ENCODE measurements at regions not wholly inside any gene's neighbourhood (a gene's known extent, or its start where the extent isn't known, plus 50 kb on each side); places are given as distances from the start of the nearest gene placed in this dataset.

GRCh38 chr9:2958219-2958618, 114.3 kb upstream of the PUM3 start:
- no peak for DNase-seq
- TF ChIP-seq CTCF (IDR thresholded peaks at IDR 0.05 in 4 of 5, conservative IDR thresholded peaks at IDR 0.05 in 1 of 5) (no peak), POLR2A (IDR thresholded peaks at IDR 0.05) (no peak)
- in situ Hi-C loops (cut with MboI; ENCODE audit: low sequenced_read_pairs in 4 of 4): no loop called here

GRCh38 chr9:2957656-2958200, 113.8 kb upstream of the PUM3 start:
- no peaks in the 10 kb centered on the region for H3K27me3 ChIP-seq
- H3K9me3 ChIP-seq: no peaks in the 10 kb centered on the region
- ATAC-seq (no peak), DNase-seq (no peak)
- no peak overlapping the region for H3K27ac ChIP-seq
- intact Hi-C loops (cut with DNase I; ENCODE audit: low total_unique reads) (no loop called here), in situ Hi-C loops (cut with MboI; ENCODE audit: low sequenced_read_pairs in 4 of 4) (no loop called here)
- no peak overlapping the region for H3K4me3 ChIP-seq
- no peak for TF ChIP-seq POLR2A (IDR thresholded peaks at IDR 0.05)
- no peak for TF ChIP-seq CTCF (IDR thresholded peaks at IDR 0.05 in 4 of 5, conservative IDR thresholded peaks at IDR 0.05 in 1 of 5)
- H3K36me3 ChIP-seq: no peaks in the 10 kb centered on the region
- no peaks in the 10 kb centered on the region for H3K4me1 ChIP-seq

More at GRCh38 chr9:2958219-2958618, 114.3 kb upstream of the PUM3 start:
- intact Hi-C loops (cut with DNase I; ENCODE audit: low total_unique reads): no loop called here
- ATAC-seq: no peak
- H3K27me3 ChIP-seq: no peaks in the 10 kb centered on the region
- no peaks in the 10 kb centered on the region for H3K9me3 ChIP-seq
- H3K27ac ChIP-seq: no peak overlapping the region
- no peaks in the 10 kb centered on the region for H3K36me3 ChIP-seq
- H3K4me3 ChIP-seq: no peak overlapping the region
- no peaks in the 10 kb centered on the region for H3K4me1 ChIP-seq

- no peak overlapping the region for H3K4me3 ChIP-seq
- no peak for TF ChIP-seq CTCF (IDR thresholded peaks at IDR 0.05 in 4 of 5, conservative IDR thresholded peaks at IDR 0.05 in 1 of 5)
- no peak for TF ChIP-seq POLR2A (IDR thresholded peaks at IDR 0.05)
- H3K36me3 ChIP-seq: no peaks in the 10 kb centered on the region
- ATAC-seq (no peak), DNase-seq (no peak)
- in situ Hi-C loops (cut with MboI; ENCODE audit: low sequenced_read_pairs in 4 of 4): no loop called here
- no peaks in the 10 kb centered on the region for H3K4me1 ChIP-seq
- no peaks in the 10 kb centered on the region for H3K27me3 ChIP-seq
- H3K9me3 ChIP-seq: no peaks in the 10 kb centered on the region
- intact Hi-C loops (cut with DNase I; ENCODE audit: low total_unique reads): no loop called here
- H3K27ac ChIP-seq: no peak overlapping the region
Measured at GRCh38 chr9:2955575-2955974, 111.7 kb upstream of the PUM3 start.

- Histone ChIP-seq H3K27ac (no peak overlapping the region), H3K4me3 (no peak overlapping the region), H3K36me3 (no peaks in the 10 kb centered on the region), H3K9me3 (no peaks in the 10 kb centered on the region), H3K27me3 (no peaks in the 10 kb centered on the region), H3K4me1 (no peaks in the 10 kb centered on the region)
- ATAC-seq (no peak), DNase-seq (no peak)
- intact Hi-C loops (cut with DNase I; ENCODE audit: low total_unique reads) (no loop called here), in situ Hi-C loops (cut with MboI; ENCODE audit: low sequenced_read_pairs in 4 of 4) (no loop called here)
- no peak for TF ChIP-seq CTCF (IDR thresholded peaks at IDR 0.05 in 4 of 5, conservative IDR thresholded peaks at IDR 0.05 in 1 of 5)
- no peak for TF ChIP-seq POLR2A (IDR thresholded peaks at IDR 0.05)
Measured at GRCh38 chr9:2939368-2939767, 95.5 kb upstream of the PUM3 start.

GRCh38 chr9:2936221-2936620, 92.3 kb upstream of the PUM3 start:
- Histone ChIP-seq H3K27me3 (no peaks in the 10 kb centered on the region), H3K9me3 (no peaks in the 10 kb centered on the region), H3K27ac (no peak overlapping the region), H3K4me3 (no peak overlapping the region), H3K36me3 (no peaks in the 10 kb centered on the region), H3K4me1 (no peaks in the 10 kb centered on the region)
- no peak for ATAC-seq
- TF ChIP-seq POLR2A (IDR thresholded peaks at IDR 0.05) (no peak), CTCF (IDR thresholded peaks at IDR 0.05 in 4 of 5, conservative IDR thresholded peaks at IDR 0.05 in 1 of 5) (no peak)
- DNase-seq: no peak
- in situ Hi-C loops (cut with MboI; ENCODE audit: low sequenced_read_pairs in 4 of 4): no loop called here
- intact Hi-C loops (cut with DNase I; ENCODE audit: low total_unique reads): no loop called here

Data from gastrocnemius medialis (tissue), 4 donors.